DND-41 (cell line): ENCODE measurements at regions not wholly inside any gene's neighbourhood (a gene's known extent, or its start where the extent isn't known, plus 50 kb on each side); places are given as distances from the start of the nearest gene placed in this dataset.
"Not testable (repeated sequence)": the region's sequence is repeated elsewhere in the genome, so short reads cannot be mapped to it uniquely, and the experiment has no call there.

ENCODE experiments used
- ATAC-seq: fragments of 200-7000 bp; cut with Tn5 transposase; 3 replicates; pipeline ENCODE4 v1.9.1; 2021; ENCODE audit warnings: low read depth; ENCODE audit not compliant: insufficient read depth
- DNase-seq: peaks from one replicate; pipeline ENCODE4 v3.0.0-alpha.2; 2020
- H2AFZ ChIP-seq: 2 replicates; pipeline ENCODE4 v1.6.0; 2012; ENCODE audit warnings: low read depth, low read length
- H3K27ac ChIP-seq: 2 replicates; pipeline ENCODE4 v1.5.1; 2012; ENCODE audit warnings: low read length, inconsistent platforms
- H3K27me3 ChIP-seq: fragments of 200-600 bp; sonication (generic); 2 replicates; pipeline ENCODE4 v1.6.0; 2012; ENCODE audit warnings: low read length, mild to moderate bottlenecking, inconsistent platforms; ENCODE audit not compliant: insufficient read depth, poor library complexity
- H3K36me3 ChIP-seq: 2 replicates; pipeline ENCODE4 v1.5.1; 2012; ENCODE audit warnings: low read length, inconsistent platforms; ENCODE audit not compliant: insufficient read depth
- H3K4me1 ChIP-seq: 2 replicates; pipeline ENCODE4 v1.5.1; 2012; ENCODE audit warnings: mild to moderate bottlenecking, low read length; ENCODE audit not compliant: insufficient read depth
- H3K4me2 ChIP-seq: 2 replicates; pipeline ENCODE4 v1.6.0; 2012; ENCODE audit warnings: mild to moderate bottlenecking, moderate library complexity, low read length, inconsistent platforms; ENCODE audit not compliant: insufficient read depth
- H3K4me3 ChIP-seq, 2 experiments: fragments of 200-600 bp in 1 of 2; shearing (Covaris generic) in 1 of 2; 2 replicates each; pipeline ENCODE4 v1.5.1; 2012 to 2016; ENCODE audit warnings: inconsistent platforms in 2 of 2, low read length in 2 of 2, mild to moderate bottlenecking in 2 of 2, low read depth in 1 of 2, moderate library complexity in 1 of 2
- H3K79me2 ChIP-seq: 2 replicates; pipeline ENCODE4 v1.6.0; 2012; ENCODE audit warnings: low read length, inconsistent platforms; ENCODE audit not compliant: insufficient read depth
- H3K9ac ChIP-seq: 2 replicates; pipeline ENCODE4 v1.6.0; 2012; ENCODE audit warnings: low read depth, mild to moderate bottlenecking, inconsistent platforms, low read length, moderate library complexity
- H3K9me3 ChIP-seq: 2 replicates; pipeline ENCODE4 v1.5.1; 2012; ENCODE audit warnings: low read length, moderate library complexity, mild to moderate bottlenecking, inconsistent platforms; ENCODE audit not compliant: insufficient read depth, severe bottlenecking
- H4K20me1 ChIP-seq: 2 replicates; pipeline ENCODE4 v1.6.0; 2012; ENCODE audit warnings: low read length; ENCODE audit not compliant: insufficient read depth
- EZH2 ChIP-seq: IDR thresholded peaks from 3 replicates; pipeline ENCODE4 v1.6.1; 2012; ENCODE audit warnings: borderline replicate concordance, low read depth, mild to moderate bottlenecking, moderate library complexity, low read length, inconsistent platforms; ENCODE audit not compliant: severe bottlenecking
- TF ChIP-seq, protein P1 (sequence below): IDR thresholded peaks from 2 replicates; pipeline ENCODE4 v1.5.1; 2012; ENCODE audit warnings: borderline replicate concordance, low read length, moderate library complexity, mild to moderate bottlenecking; ENCODE audit not compliant: poor library complexity, severe bottlenecking; ENCODE audit errors: extremely low read depth

DNA sequence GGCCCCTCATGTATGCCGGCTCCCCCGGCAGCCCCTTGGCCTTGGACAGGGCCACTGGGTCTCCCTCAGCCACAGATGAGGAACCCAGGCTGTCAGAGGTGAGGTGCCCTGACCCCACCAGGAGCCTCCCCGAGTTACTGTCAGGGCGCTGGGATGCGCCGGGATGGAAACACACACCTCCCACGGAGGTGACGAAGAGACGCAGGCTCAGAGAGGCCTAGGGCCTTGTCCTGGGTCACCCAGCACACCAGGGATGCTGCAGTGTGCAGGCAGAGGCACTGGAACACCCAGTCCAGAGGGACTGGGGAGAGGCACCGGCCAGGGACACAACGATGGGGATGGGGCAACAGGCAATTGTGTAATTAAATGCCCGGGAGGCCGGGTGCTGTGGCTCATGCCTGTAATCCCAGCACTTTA is 81.2 kb upstream of the PRR5 start:
- Histone ChIP-seq H3K27me3 (peaks cover 5% of the 10 kb centered on the region), H3K9me3 (no peaks in the 10 kb centered on the region), H3K4me1 (no peaks in the 10 kb centered on the region), H3K4me2 (no peak overlapping the region), H2AFZ (no peak overlapping the region), H3K9ac (no peak overlapping the region), H3K4me3 (no peak overlapping the region), H3K36me3 (no peaks in the 10 kb centered on the region), H3K79me2 (no peaks in the 10 kb centered on the region), H3K27ac (no peak overlapping the region), H4K20me1 (peaks cover 7% of the 10 kb centered on the region)
- TF ChIP-seq, protein P1, sequence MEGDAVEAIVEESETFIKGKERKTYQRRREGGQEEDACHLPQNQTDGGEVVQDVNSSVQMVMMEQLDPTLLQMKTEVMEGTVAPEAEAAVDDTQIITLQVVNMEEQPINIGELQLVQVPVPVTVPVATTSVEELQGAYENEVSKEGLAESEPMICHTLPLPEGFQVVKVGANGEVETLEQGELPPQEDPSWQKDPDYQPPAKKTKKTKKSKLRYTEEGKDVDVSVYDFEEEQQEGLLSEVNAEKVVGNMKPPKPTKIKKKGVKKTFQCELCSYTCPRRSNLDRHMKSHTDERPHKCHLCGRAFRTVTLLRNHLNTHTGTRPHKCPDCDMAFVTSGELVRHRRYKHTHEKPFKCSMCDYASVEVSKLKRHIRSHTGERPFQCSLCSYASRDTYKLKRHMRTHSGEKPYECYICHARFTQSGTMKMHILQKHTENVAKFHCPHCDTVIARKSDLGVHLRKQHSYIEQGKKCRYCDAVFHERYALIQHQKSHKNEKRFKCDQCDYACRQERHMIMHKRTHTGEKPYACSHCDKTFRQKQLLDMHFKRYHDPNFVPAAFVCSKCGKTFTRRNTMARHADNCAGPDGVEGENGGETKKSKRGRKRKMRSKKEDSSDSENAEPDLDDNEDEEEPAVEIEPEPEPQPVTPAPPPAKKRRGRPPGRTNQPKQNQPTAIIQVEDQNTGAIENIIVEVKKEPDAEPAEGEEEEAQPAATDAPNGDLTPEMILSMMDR, result no peak
- no peak for TF ChIP-seq EZH2
- DNase-seq (no peak), ATAC-seq (no peak; the same call in 2 of the 3 replicates)

DNA sequence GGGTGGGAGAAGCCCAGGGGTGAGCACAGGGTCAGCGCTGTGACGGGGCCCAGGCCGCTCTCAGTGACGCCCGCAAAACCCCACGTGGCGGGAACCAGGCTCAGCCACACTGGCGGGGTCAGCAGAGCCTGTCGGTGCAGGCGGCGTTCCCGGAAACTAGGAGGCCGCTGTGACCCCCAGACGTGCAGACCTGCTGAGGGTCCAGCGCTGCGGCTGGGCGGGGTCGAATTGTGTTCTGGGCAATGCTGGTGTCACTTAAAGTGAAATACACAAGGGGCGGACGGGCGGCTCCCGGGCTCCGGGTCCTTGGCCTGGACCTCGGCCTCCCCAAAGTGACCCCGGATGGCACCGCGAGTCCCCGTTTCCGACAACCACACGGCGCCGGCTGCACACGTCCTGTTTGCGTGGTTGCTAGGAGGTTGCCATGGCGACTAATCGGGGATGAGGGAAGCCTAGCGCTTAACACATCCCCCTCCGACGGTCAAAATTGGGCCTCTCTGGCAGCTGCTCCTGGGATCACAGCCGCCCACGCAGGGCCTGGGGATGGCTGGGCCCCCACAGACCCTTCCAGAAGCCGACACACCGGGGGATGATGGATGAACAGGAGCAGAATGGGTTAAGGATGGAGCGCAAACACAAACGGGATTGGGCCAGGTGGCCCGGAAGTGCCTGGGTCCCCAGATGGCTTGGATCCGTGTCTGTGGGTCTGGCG is 81.7 kb upstream of the PRR5 start:
- TF ChIP-seq EZH2, result no peak
- TF ChIP-seq, protein P1, result no peak
- H3K4me3 ChIP-seq, result no peak overlapping the region
- peaks cover 5% of the 10 kb centered on the region for H3K27me3 ChIP-seq
- H3K9ac ChIP-seq, result no peak overlapping the region
- H3K4me1 ChIP-seq, result no peaks in the 10 kb centered on the region
- no peaks in the 10 kb centered on the region for H3K36me3 ChIP-seq
- H3K9me3 ChIP-seq, result no peaks in the 10 kb centered on the region
- DNase-seq (peak; percentile 76), ATAC-seq (peak; percentile 82)
- peaks cover 7% of the 10 kb centered on the region for H4K20me1 ChIP-seq
- no peaks in the 10 kb centered on the region for H3K79me2 ChIP-seq
- H3K4me2 ChIP-seq, result 0 out of 2 replicates have a peak overlapping the region, but pooled peaks have one; percentile 12
- H3K27ac ChIP-seq, result no peak overlapping the region
- H2AFZ ChIP-seq, result no peak overlapping the region

GRCh38 chr22:44619560-44620128 is 82.4 kb upstream of the PRR5 start:
- H3K27me3 ChIP-seq, H4K20me1 ChIP-seq, H3K4me1 ChIP-seq, DNase-seq, H3K9me3 ChIP-seq, ATAC-seq, H2AFZ ChIP-seq, H3K79me2 ChIP-seq, H3K4me2 ChIP-seq, H3K27ac ChIP-seq, H3K9ac ChIP-seq, H3K36me3 ChIP-seq, H3K4me3 ChIP-seq: not testable (repeated sequence)

DNA sequence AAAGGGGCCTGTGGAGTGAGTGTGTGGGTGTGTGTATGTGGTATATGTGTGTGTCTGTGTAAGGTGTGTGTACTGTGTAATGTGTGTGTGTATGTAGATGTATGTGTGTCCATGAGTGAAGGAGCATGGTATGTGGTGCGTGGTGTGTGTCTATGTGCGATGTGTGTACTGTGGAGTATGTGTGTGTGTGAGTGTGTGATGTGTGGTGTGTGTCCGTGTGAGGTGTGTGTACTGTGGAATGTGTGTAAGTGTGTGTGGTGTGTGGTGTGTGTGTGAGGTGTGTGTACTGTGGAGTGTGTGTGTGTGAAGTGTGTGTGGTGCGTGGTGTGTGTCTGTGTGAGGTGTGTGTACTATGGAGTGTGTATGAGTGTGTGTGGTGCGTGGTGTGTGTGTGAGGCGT is 83.1 kb upstream of the PRR5 start:
- not testable (repeated sequence) for ATAC-seq

More for the DNA sequence above, 83.1 kb upstream of the PRR5 start:
- not testable (repeated sequence) for H3K36me3 ChIP-seq, H3K9me3 ChIP-seq, H2AFZ ChIP-seq, H3K27me3 ChIP-seq, H3K4me3 ChIP-seq, H3K27ac ChIP-seq, H3K4me2 ChIP-seq, H4K20me1 ChIP-seq, H3K79me2 ChIP-seq, H3K4me1 ChIP-seq, H3K9ac ChIP-seq, DNase-seq
